ENCODE measurements at regions not wholly inside any gene's neighbourhood (a gene's known extent, or its start where the extent isn't known, plus 50 kb on each side); places are given as distances from the start of the nearest gene placed in this dataset.

DNA sequence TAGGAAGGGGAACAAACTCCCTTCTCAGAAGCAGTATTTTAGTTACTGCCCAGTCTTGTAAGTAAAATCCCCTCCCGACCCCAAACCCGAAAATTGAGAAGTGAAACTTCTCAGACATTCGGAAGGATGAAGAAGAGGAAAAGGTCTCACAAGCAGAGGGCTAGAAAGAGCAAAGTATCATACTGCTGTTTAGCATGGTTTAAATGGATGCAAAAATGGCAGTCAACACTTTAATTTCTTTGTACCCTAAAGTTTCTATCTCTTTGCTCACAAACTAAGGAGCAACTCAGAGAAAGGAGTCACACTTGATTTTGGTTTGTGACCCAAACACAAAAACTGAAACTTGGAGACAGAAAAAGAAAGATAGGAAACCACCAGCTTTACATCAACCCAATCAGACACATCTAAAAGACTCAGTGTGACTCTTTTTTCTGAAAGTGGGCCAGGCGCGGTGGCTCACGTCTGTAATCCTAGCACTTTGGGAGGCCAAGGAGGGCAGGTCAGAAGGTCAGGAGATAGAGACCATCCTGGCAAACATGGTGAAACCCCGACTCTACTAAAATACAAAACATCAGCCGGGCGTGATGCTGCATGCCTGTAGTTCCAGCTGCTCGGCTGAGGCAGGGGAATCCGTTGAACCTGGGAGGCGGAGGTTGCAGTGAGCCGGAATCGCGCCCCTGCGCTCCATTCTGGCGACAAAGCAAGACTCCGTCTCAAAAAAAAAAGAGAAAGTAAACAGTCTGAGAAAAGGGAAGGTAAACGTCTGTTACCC, 63.2 kb upstream of the ATP11B start:
- no peaks in the 10 kb centered on the region; the same call in 1 of the 2 replicates for H3K36me3 ChIP-seq (ENCODE audit: insufficient read depth, low read length)
- H3K9me3 ChIP-seq (ENCODE audit: low read length), result 0 out of 2 replicates have a peak, but pooled peaks cover 6% of the 10 kb centered on the region
- no peaks in the 10 kb centered on the region for H3K9me2 ChIP-seq (ENCODE audit: insufficient read depth, low read length)
- H3K27ac ChIP-seq (ENCODE audit: low read depth, low read length, poor library complexity, severe bottlenecking), result no peak overlapping the region
- H3K4me2 ChIP-seq (ENCODE audit: low read length), result peak overlapping the region; percentile 69
- ChIA-PET POLR2A (interaction anchor here (0.7 to 0.8 kb wide), 2 partner anchors 13 to 51 kb away, joined by 3 to 5 read pairs; no protein-coding TSS in a partner anchor), CTCF (ENCODE audit: unreplicated experiment) (interaction anchor here (0.6 kb wide), 1 partner anchor 9 kb away, joined by 3 read pairs; no protein-coding TSS in a partner anchor)
- BruUV-seq (replicated peaks), result no TSS peak
- peaks cover 13% of the 10 kb centered on the region for H3K4me1 ChIP-seq (ENCODE audit: insufficient read depth, low read length, poor library complexity, severe bottlenecking)
- intact Hi-C loops (cut with micrococcal nuclease; ENCODE audit: unreplicated experiment), result no loop called here
- no peak for TF ChIP-seq EZH2phosphoT487 (IDR thresholded peaks at IDR 0.05; ENCODE audit: borderline replicate concordance, low read depth, low read length)
- TF ChIP-seq, protein P1, sequence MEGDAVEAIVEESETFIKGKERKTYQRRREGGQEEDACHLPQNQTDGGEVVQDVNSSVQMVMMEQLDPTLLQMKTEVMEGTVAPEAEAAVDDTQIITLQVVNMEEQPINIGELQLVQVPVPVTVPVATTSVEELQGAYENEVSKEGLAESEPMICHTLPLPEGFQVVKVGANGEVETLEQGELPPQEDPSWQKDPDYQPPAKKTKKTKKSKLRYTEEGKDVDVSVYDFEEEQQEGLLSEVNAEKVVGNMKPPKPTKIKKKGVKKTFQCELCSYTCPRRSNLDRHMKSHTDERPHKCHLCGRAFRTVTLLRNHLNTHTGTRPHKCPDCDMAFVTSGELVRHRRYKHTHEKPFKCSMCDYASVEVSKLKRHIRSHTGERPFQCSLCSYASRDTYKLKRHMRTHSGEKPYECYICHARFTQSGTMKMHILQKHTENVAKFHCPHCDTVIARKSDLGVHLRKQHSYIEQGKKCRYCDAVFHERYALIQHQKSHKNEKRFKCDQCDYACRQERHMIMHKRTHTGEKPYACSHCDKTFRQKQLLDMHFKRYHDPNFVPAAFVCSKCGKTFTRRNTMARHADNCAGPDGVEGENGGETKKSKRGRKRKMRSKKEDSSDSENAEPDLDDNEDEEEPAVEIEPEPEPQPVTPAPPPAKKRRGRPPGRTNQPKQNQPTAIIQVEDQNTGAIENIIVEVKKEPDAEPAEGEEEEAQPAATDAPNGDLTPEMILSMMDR (conservative IDR thresholded peaks at IDR 0.05; ENCODE audit: low read length), result no peak
- peak; percentile 56 for DNase-seq (ENCODE audit: low spot score)
- peak overlapping the region; percentile 54; the same call in 1 of the 2 replicates for H2AFZ ChIP-seq (ENCODE audit: low read length)
- no peaks in the 10 kb centered on the region for H3K79me2 ChIP-seq (ENCODE audit: insufficient read depth, low read depth, low read length)
- H3K4me3 ChIP-seq (ENCODE audit: low read depth, low read length, poor library complexity, severe bottlenecking), result peak overlapping the region; percentile 43
- no peaks in the 10 kb centered on the region for H4K20me1 ChIP-seq (ENCODE audit: insufficient read depth, low read length)

- Histone ChIP-seq H3K4me1 (ENCODE audit: insufficient read depth, low read length, poor library complexity, severe bottlenecking) (peaks cover 13% of the 10 kb centered on the region), H3K9me2 (ENCODE audit: insufficient read depth, low read length) (no peaks in the 10 kb centered on the region), H3K27ac (ENCODE audit: low read depth, low read length, poor library complexity, severe bottlenecking) (no peak overlapping the region), H3K79me2 (ENCODE audit: insufficient read depth, low read depth, low read length) (no peaks in the 10 kb centered on the region), H2AFZ (ENCODE audit: low read length) (peak overlapping the region; percentile 54; the same call in 1 of the 2 replicates), H3K4me2 (ENCODE audit: low read length) (peak overlapping the region; percentile 69), H4K20me1 (ENCODE audit: insufficient read depth, low read length) (no peaks in the 10 kb centered on the region), H3K4me3 (ENCODE audit: low read depth, low read length, poor library complexity, severe bottlenecking) (peak overlapping the region; percentile 43), H3K36me3 (ENCODE audit: insufficient read depth, low read length) (no peaks in the 10 kb centered on the region; the same call in 1 of the 2 replicates), H3K9me3 (ENCODE audit: low read length) (0 out of 2 replicates have a peak, but pooled peaks cover 6% of the 10 kb centered on the region)
- intact Hi-C loops (cut with micrococcal nuclease; ENCODE audit: unreplicated experiment), result no loop called here
- POLR2A ChIA-PET, result interaction anchor here (0.6 to 1.4 kb wide), 5 partner anchors 12 to 142 kb away, joined by 3 to 6 read pairs (median 3); no protein-coding TSS in a partner anchor
- BruUV-seq (replicated peaks), result no TSS peak
- TF ChIP-seq EZH2phosphoT487 (IDR thresholded peaks at IDR 0.05; ENCODE audit: borderline replicate concordance, low read depth, low read length), result no peak
- TF ChIP-seq, protein P1 (conservative IDR thresholded peaks at IDR 0.05; ENCODE audit: low read length), result no peak
- CTCF ChIA-PET (ENCODE audit: unreplicated experiment), result interaction anchor here (0.6 kb wide), 1 partner anchor 8 kb away, joined by 3 read pairs; no protein-coding TSS in a partner anchor
- DNase-seq (ENCODE audit: low spot score), result no peak
These were observed 62.6 kb upstream of the ATP11B start for GRCh38 chr3:182730675-182731042.
